Activated naive CD4-positive, alpha-beta T cell treated with anti-CD3 and anti-CD28 coated beads, Interleukin-2, amount 50 U/mL, for 16 hours (primary cell): ENCODE measurements at regions not wholly inside any gene's neighbourhood (a gene's known extent, or its start where the extent isn't known, plus 50 kb on each side); places are given as distances from the start of the nearest gene placed in this dataset.

ENCODE experiments used
- DNase-seq: peaks from one replicate; pipeline ENCODE4 v3.0.0-alpha.2; 2020

DNA sequence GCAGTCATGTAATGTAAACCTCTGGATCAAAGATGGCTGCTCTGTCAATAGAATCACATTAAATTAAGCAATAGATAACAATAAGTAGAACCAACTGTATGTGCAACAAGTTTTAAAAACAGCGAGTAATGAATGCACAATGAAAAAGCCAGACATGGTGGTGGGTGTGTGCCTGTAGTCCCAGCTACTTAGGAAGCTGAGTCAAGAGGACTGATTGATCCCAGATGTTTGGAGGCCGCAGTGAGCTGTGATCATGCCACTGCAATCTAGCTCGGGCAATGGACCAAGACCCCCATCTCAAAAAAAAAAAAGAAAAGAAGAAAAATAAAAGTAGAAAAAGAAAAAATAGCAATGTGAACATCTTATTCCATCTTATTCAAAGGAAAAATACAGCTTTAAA lies 558.7 kb upstream of the MMS22L start:
- no peak for DNase-seq

DNA sequence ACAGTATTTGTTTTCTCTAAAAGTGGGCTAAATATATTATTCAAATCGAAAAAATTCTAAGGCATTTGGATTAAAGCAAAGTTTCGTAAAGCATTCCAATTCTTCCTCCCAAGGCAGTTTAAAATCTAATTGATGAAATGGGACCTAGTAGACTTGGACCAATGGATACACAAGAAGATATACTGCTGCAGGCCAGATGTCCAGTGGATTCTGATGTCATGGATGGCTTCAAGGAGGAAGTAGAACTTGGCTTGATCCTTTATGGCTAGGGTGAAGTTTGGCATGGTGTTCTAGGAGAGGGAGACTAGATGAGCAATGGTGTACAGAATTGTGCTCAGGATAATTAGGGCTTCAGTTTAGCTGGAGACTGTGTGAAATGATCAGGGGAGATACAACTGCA lies 559.5 kb upstream of the MMS22L start:
- no peak for DNase-seq

DNA sequence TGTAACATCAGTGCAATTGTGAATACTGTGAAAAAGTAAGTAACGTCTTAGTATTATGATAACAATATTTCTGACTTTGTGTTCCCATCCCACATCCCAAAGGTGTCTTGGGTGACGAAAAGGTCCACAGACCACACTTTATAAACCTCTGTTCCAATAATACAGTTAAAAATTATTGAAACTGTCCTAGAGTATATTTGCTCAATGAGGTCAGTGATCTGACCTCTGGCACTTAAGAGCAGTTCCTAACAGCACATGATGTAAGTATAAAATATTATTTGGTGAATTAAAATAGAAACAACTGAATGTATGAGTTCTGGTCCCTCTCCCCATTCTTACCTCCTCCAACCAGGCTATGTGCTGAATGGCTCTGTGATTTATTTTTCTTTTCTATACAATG lies 566.4 kb upstream of the MMS22L start:
- DNase-seq: no peak

DNA sequence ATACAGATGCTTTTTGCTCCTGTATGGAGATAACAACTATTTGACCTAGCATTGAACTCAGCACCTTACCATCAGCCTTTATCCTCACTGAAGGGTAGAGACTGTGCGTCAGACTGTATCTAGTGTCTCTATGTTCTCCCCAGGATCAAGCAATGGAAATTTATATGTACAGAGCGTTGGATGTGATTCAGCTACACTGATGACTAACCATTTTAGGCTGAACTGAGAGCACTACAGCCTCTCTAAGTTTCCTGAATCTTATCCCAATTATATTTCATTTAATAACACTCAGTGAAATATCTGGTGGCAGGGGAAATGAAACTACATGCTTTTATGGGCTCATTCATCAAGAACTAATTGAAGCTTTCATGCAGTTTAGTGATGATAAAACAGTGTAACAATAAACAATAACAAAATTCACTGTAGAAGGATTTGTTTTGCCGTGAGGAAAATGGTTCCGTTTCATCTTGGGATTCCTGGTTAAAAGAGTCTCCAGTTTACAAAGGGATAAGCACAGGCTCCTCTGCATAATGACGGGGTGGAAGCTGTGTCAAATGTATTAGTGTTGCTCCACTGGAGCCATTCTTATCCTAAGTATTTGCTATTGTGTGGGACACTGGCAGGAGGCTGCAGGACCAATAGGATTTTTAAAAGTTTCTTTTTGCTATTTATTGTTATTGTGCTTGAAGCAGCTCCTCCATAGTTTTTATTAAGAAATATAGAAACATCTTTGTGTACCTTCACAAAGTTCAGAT lies 567.6 kb upstream of the MMS22L start:
- DNase-seq: no peak

DNA sequence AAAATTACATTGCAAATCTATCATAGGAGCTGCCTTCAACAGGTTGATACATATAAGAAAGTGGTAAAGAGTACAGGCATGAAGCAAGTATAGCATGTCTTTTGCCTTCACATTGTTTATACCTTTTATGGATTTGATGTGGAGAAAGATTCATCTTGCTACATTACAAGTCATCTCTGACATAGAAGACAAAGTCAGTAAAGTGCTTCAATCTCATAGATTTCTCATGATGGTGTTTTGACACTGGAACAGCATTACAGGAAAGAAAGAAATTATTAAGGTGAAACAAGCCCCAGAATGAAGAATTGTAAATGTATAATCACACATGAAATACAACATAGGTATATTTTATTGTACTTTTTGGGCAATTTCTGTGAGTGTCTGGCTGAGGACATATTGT lies 580.7 kb upstream of the MMS22L start:
- no peak for DNase-seq

DNA sequence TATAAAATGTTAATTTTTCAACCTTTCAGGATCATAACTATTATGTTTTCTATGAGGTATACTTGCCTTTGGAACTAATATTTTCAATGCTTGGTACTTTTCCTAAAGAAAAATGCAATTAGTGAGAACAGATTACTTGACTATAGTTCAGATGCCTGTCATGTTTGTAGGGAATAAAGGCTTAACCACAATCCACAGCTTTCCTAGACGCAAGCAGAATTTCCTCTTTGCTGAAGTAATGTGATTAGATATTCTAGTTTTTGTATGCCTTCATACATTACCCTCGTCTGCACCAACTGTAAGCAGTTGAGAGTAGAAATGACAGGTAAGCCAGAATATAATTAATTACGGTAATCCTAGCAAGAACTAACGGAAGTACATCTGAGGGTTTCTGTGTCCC lies 581.4 kb upstream of the MMS22L start:
- no peak for DNase-seq

DNA sequence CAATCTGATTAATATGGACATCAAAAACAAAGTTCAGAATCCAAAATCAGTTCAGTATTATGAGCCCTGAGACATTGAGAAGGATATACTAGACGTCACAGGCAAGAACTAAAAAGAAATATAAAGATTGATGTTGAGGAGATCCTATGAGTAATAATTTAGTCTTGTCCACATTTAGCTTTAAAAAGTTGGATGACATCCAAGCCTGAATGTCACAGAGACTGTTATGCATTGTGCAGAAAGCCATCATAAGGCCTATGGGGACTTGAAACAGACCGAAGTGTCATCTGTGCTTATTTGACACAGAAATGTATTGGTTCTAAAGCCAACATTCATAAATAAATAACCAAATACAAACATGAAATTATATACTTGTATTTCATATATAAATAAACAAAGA lies 581.8 kb upstream of the MMS22L start:
- DNase-seq: no peak

DNA sequence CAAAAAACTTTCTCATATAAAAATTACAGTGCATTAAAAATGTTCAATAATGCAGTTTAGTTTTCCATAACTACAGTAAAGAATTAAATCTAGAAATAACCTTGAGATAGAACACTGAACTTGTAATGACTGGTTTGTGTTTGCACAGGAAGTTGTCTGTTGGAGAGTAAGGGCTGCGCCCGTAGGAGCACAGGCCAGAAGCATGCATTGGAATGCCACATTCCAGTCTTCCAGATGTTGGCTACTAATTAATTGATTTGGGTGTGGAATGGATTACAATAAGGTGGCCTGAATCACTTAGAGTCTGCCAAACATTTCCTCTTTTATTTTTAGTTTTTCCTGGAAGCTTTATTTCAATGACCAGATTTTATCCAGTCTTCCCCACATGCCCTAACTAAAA lies 582.6 kb upstream of the MMS22L start:
- DNase-seq: no peak

DNA sequence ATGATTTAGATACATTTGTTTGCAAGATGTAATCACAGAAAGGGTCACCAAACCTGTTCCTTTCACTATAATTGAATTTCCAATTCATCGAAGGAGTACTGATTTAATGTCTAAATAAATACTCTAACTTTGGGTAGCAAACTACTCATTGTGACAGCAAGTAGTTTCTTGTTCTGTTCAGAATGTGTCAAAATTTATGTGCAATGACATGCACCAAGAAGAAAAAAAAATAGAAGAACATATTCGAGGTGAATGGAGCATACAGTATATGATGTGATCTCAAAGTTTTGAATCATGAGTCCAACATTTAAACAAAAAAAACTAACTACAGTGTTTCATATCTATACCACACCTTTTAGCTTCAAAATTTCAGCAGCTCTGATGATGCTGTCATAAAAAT lies 583.6 kb upstream of the MMS22L start:
- no peak for DNase-seq

DNA sequence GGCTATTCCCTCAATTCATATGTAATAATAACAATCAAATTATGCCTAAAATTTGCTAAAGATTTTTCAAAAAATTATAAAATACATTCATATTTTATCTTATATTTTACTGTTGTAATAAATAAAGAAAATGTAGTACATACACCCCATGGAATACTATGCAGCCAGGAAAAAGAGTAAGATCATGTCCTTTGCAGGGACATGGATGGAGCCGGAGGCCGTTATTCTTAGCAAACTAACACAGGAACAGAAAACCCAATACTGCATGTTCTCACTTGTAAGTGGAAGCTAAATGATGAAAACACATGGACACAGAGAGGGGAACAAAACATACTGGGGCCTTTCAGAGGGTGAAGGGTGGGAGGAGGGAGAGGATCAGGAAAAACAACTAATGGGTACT lies 584.2 kb upstream of the MMS22L start:
- no peak for DNase-seq

DNA sequence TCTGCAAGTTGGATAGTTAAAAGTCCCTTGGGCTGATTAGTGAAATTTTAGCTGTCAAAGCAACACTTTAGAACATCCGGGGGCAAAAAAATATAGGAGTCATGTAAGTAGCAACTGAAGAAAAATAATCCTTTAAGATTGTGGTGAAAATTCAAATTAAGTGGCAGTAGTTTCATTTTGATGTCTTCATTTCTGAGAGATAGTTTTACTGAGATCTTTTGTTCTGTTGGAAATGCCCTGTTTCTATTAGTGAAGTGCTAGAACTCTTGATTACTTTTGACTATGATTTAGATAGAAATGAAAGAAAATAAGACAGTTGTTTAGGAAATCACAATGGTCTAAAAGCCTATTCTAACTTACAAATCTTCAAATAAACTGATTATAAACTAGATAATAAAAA lies 587.3 kb upstream of the MMS22L start:
- no peak for DNase-seq

DNA sequence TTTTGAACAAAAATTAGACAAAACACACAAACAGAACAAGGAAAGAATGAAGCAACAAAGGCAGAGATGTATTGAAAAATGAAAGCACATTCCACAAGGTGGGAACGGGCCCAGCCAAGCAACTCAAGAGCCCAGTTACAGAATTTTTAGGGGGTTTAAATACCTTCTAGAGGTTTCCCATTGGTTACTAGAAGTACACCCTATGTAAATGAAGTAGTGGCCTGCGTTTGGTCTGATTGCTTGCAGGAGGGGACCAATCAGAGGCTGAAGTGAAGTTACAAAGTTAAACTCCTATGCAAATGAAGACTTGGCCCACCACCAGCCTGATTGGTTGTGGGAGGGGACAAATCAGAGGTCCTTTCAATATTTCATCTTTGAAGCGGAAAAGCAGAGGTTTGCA lies 593.7 kb upstream of the MMS22L start:
- no peak for DNase-seq

DNA sequence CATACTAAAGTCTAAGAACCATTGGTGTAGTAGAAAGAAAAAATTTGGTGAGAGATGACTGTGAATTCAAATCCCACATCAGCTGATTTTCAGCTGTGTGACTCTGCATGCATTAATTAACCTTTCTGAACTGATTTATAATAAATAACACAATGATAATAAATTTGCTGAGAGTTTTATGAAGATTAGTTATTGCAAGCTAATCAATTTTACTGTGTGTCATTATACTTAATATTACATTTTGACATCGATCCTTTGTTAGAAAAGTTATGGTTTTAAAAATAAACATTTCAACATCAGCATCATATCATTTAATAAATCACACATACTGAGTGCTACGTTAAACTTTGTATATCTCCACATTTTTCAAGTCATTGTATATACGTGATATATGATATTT lies 599.7 kb upstream of the MMS22L start:
- no peak for DNase-seq

DNA sequence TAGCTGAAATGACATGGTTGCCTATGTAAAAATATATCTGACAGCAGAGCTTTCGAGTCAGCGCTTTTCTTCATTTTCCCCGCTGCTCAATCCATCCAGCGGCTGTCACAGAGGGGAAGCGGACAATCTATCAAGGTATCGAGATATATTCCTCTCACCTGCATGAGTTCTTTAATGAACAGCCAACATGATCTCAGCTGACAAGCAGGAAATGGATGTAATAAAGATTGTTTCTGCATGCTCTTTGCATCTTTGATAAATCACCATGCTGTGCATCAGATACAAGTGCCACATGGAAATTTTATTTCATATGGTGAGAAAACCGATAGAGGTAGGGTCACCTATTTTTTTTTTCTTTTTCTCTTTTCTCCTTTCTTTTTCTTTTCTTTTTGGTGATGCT lies 602.3 kb upstream of the MMS22L start:
- no peak for DNase-seq

DNA sequence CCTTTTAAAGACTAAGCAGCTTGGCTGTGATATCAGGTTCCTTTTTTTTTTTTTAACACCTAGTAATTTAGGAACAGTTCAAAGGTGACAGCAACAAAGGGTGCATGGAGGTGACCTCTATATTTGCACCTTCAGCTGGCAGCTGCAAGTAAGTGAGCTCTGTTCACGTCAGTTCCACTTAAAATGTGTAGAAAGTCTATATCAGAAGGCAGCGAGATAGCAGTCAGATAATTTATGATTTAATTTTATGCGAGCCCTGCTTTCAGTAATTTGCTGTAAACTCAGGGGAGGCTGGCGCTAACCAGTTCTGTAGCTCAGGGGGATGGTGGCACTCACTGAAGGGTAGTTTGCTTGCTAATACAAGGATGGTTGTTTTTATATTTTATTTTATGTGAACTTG lies 602.8 kb upstream of the MMS22L start:
- DNase-seq: no peak

DNA sequence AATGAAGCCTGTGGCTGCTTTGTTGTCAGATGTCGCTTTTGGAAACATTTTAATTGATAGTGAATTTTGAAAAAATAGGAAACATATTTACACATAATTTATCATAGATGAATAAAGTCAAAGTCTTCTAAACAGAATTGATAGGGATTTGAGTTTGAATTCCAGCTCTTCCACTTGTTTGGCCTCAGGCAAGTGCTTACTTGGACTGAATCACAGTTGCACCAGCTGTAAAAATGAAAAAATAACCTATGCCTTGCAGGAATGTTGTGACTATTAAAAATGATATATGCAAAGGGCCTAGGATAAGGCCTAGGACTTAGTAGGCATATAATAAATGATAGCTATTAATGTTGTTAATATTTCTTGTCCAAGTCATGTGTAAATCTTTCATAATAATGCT lies 618.5 kb upstream of the MMS22L start:
- DNase-seq: no peak

DNA sequence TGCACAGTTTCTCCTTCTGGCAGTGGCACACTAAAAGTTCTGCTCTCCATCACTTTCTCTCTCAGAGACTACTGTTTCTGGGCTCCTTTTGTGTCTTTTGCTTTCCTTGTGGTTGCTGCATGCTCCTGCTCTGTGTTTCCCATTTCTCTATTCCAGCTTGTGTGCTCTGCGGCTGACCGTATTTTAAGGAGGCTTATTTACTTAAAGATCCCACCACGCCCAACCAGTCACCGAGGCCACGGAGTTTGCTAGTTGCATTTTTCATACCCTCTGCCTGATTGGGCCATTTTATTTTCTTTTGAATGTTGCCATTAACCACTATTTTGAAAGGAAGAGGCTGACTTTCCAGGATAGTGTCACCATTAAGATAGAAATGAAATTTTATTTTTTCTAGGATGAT lies 626.4 kb upstream of the MMS22L start:
- no peak for DNase-seq

DNA sequence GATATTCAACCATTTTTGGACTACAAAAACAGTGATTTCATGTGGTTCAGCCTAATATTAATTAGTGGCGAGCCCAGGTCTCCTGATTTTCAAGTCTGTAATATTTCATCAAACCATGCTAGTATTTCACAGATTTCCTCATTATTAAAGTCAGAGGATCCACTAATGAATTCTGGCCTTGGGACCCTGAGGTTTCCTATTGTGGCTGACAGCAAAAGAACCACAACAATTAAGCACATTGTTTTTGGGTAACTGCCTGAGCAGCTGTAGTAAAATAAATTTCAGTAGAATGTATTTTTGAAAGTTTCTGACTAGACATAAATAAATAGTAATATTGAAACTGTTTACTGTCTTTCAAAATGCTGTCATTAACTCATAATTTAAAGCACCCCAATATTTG lies 630.7 kb upstream of the MMS22L start:
- no peak for DNase-seq

DNA sequence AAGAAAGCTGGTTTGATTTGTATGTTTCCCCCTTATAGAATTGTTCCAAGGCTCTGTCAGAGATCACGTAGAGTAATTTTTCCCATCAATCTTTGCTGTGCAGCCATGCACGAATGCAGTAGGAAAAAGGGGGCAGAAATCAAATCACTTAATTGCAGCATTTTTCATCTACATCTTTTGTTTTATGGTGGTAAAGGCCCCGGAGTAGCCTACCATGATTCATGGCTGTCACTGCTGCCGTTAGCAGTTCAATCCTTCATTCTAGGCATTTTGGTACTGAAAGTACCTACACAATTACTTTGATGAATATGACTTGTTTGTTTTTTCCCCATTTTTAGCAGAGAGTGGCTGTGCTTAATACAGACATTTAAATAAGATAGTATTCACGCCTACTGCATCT lies 631.9 kb upstream of the MMS22L start:
- no peak for DNase-seq

DNA sequence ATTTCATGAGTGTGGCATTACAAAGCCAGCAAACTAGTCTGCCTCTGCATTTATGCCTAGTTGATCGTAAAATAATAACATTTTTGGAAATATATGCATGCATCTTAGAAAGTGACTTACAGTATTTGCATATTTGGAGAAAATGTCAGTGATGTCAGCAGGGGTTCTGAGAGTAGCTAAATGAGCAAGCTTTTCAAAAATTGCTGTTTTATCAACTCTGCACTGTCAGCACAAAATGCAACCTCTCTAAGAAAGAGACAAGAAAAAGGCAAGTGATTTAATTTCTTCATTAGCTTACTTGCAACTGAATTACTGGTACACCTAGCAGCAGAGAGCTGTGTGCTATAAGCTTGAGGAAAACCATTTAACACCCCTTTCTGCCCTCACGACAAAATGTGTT lies 632.5 kb upstream of the MMS22L start:
- no peak for DNase-seq

DNA sequence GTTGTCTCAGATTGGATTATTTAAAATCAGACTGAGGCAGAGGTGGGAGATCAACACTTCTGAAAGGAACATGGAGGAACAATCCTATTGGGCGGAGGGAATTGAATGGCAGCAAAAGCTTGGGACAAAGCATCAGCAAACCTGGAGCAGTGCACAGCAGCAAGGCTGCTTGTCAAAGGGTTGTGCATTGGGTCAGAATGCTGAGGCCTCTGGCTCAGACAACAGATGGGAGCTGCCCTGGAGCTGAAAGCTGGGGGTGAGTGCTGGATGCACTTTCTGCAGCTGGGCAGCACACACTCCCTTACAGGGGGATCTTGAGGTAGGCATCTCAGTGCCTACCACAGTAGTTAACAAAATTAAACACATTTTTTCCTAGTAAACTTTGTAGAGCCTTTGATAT lies 634.4 kb upstream of the MMS22L start:
- DNase-seq: no peak

DNA sequence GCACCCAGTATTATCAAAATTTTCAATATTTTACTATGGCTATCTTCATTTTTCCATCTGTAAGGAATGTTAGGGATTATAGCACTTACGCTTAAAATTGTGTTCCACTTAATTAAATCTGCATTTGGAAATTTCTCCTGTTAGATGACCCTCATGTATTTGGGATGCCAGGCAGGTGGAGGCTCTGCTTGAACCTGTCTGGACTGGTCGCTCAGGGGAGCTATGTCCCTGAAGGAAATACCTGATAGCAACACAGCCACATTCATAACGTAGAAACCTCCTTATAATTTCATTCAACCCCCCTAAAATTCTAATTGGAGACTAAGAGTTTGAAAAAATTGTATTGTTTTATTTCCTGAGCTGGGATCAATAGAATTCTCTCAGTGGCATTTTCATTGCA lies 636.0 kb upstream of the MMS22L start:
- no peak for DNase-seq

DNA sequence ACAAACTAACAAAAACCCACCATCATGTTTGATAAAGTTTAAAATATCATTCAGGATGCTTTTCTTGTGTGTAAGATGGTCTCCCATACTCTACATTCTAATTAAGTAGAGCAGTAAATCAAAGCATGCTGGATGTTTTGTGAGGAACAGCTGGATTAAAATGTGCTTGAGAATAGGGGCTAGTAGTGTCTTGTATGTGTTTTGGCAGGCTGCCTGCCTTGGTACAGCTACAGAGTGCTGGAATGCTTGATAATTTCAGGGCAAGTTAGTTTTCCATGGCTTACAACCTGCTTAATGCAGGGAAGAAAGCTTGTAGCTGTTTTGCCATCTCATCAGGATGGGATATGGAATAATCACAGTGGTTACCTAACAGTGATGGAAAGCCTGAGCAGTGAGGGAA lies 636.6 kb upstream of the MMS22L start:
- DNase-seq: no peak

DNA sequence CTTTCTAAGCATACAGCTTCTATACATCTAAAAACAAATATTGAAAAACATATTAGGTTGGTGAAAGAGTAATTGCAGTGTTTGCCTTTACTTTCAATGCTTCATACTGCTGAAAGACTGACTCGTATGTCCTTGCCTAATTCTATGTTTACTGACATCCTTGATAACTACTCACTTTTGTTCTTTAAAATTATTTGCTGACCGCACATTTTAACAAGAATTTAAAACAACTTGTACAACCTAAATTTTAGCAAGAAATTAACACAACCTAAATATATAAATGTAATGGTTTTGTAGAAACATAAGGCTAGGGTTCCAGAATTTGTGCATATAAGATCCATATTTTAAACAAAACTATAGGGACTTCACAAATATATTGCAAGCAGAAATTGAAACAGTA lies 640.2 kb upstream of the MMS22L start:
- no peak for DNase-seq

DNA sequence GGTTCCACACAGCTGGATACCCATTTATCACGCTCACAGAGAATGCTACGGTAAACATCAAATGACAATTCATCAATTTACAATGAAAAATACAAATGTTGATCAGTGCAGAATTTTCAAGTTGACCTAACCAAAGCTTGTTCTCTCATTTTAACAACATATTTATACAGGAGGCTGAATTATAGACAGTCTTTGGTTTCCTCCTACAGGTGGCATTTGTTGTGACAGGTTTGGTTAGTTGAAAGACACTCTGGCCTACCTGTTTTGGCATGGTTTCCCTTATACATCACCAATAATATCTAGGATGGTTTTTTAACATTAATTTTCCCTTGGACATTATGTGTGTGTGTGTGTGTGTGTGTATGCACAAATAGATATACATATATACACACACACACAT lies 642.5 kb upstream of the MMS22L start:
- no peak for DNase-seq
